ENCODE measurements at regions not wholly inside any gene's neighbourhood (a gene's known extent, or its start where the extent isn't known, plus 50 kb on each side); places are given as distances from the start of the nearest gene placed in this dataset.
"Not testable (repeated sequence)": the region's sequence is repeated elsewhere in the genome, so short reads cannot be mapped to it uniquely, and the experiment has no call there.

- intact Hi-C loops (cut with micrococcal nuclease): no loop called here
Observed at GRCh38 chr13:68982961-68983619, 1124.5 kb upstream of the ATXN8OS start.

GRCh38 chr13:68976287-68976686, 1131.3 kb upstream of the ATXN8OS start:
- intact Hi-C loops (cut with micrococcal nuclease): no loop called here

DNA sequence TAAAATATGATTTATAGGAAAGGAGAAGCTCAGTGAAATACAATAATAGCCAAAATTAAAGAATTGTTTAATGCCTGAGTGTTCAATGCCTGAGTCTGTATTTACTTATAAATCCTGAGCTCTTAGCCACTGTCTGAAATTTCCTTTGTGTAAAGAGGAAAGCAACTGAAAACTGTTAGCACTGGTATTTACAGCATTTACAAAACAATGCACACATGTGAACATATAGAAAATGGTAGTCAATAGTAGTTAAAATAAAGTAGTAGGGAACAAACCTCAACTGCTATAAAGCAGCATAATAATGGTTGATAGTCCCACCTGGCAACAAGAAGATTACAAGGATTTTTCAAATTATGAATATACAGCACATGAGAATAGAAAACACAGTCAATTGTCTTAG, 1137.1 kb upstream of the ATXN8OS start:
- intact Hi-C loops (cut with micrococcal nuclease): no loop called here

GRCh38 chr13:68948586-68948985, 1159.0 kb upstream of the ATXN8OS start:
- intact Hi-C loops (cut with micrococcal nuclease): no loop called here

DNA sequence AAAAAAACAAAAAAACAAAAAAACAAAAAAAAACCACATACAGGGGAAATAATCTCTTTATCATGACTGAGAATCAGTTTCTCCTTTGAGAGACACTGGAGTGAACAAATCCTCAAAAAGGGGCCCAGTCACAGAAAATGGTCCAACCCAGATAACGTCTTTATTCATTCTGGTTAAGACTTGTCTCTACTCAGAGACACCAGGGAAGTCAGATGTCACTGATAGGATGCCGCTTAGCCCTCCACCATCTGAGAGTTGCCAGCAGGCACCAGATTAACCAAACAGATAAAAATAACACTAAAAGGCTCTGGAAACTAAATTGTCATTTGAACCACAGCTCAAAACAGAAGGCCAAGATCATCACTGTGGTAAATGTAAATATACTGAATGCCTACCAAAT, 1163.4 kb upstream of the ATXN8OS start:
- intact Hi-C loops (cut with micrococcal nuclease): no loop called here

DNA sequence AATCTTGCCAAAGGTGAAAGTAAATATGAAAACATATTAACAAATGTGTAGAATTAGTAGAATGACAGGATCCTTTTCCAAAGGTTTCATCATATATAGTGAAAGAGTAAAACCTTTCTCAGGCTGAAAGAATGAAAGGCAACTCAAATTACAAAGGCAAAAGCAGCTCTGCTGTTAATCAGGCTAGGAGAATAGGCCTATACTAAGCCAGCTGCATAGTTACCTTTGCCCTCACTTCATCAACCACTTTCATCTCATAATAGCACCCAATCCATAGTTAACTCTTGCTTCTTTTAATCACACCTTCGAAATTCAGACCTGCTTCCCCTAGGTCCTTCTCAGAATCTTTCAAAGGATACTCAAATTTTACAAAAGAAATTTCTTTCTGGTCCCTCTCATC, 1167.6 kb upstream of the ATXN8OS start:
- intact Hi-C loops (cut with micrococcal nuclease): no loop called here

DNA sequence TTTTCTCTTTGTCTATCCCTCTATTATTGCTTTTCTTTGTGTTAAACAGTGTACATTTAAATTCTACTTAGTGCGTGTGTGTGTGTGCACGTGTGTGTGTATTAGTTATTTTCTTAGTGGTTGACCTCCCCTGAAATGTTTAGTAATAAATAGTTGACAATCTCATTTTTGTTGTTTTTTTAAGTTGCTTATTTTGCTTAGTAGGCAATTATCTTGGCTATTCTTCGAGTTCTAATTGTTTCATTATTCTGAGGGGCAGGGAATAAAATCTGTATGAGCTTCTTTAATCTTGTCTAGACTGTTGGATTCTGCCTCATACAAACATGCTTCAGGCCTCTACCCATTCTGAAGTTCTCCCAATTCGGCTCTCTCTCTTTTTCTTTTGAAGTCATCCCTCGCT, 1169.0 kb upstream of the ATXN8OS start:
- intact Hi-C loops (cut with micrococcal nuclease): no loop called here

- intact Hi-C loops (cut with micrococcal nuclease): no loop called here
Observed at GRCh38 chr13:68929075-68929745, 1178.4 kb upstream of the ATXN8OS start.

DNA sequence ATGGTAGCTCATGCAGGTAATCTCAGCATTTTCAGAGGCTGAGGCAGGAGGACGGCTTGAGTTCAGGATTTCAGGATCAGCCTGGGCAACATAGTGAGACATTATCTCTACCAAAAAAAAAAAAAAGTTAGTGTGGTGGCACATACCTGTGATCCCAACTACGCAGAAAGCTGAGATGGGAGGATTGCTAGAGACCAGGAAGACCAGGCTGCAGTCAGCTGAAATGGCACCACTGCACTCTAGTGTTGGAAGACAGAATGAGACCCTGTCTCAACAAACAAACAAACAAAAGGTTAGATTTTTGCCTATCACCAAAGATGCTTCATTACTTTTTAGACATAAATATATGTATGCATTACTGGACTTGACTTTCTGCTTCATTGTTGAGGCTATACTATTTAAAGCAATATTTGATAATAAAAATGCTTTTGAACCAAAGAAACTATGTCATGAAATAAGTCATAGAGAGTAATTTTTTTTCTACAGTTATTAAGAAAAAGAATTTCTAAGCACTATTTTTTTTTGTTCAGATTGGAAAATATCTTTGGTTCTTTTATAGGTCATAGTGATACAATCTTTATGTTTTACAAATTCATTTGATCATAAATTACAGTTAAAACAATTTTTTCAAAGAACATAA, 1180.1 kb upstream of the ATXN8OS start:
- intact Hi-C loops (cut with micrococcal nuclease): no loop called here

- intact Hi-C loops (cut with micrococcal nuclease): no loop called here
Observed at GRCh38 chr13:68923995-68924394, 1183.6 kb upstream of the ATXN8OS start.

DNA sequence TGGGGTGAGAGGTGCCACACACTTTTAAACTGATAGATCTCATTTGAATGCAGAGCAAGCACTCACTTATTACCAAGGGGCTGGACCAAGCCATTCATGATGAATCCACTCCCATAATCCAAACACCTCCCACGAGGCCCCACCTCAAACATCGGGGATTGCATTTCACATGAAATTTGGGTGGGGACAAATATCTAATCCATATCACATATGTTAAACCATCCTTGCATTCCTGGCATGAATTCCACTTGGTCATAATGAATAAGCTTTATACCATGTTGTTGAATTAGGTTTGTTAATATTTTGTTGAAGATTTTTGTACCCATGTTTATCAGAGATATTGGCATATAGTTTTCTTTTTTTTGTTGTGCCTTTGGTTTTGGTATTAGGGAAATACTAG, 1198.7 kb upstream of the ATXN8OS start:
- intact Hi-C loops (cut with micrococcal nuclease): no loop called here

GRCh38 chr13:68905186-68905585, 1202.4 kb upstream of the ATXN8OS start:
- intact Hi-C loops (cut with micrococcal nuclease): no loop called here

DNA sequence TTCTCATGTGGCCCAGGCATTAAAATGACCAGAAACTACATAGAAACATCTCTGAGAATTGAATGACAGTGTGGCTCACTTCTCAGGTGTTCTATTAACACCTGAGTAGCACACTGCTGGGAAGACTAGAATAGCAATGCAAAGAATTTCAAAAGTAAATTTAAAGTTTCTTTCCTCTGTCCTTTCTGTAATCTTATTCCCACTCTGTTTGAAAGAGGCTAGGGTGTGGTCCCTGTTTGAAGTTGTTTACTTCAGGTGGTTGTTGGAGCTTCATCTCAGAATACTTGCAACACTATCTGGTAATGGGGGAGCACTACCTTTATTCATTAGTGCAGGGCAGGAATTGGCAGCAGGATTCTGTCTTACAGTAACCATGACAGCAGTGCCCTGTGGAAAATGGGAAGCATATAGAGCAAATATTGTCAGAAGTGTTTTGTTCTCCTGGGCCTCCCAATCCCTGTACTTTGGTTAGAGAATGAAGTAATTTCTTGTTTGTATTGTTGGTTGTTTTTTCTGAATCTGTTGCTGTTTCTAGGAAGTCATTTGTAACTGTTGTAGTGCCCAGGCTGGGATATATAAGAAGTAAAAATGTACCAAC, 1210.2 kb upstream of the ATXN8OS start:
- intact Hi-C loops (cut with micrococcal nuclease): no loop called here

- intact Hi-C loops (cut with micrococcal nuclease): no loop called here
Observed at GRCh38 chr13:68895696-68896095, 1211.9 kb upstream of the ATXN8OS start.

GRCh38 chr13:68893721-68894120, 1213.9 kb upstream of the ATXN8OS start:
- intact Hi-C loops (cut with micrococcal nuclease): not testable (repeated sequence)

DNA sequence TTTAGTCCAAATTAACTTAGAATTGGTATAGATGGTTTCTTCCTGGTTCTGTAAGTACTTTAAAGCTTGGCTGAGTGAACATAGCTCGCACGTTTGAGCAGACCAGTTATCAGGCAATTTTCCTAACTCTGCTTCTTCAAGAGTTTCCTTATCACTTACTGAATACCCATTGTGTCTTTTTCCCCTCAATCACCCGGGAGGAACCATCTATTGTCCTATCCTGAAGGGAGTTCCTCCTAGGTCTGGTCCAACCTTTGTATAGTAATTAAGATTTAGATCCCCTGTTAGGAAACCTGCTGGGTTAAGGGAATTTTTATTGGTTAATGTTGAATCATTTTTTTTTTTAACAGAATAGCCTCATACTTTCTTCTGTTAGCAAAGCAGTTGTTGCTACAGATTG, 1215.0 kb upstream of the ATXN8OS start:
- intact Hi-C loops (cut with micrococcal nuclease): not testable (repeated sequence)

- intact Hi-C loops (cut with micrococcal nuclease): not testable (repeated sequence)
Observed at GRCh38 chr13:68890101-68890500, 1217.5 kb upstream of the ATXN8OS start.

GRCh38 chr13:68888832-68889231, 1218.8 kb upstream of the ATXN8OS start:
- intact Hi-C loops (cut with micrococcal nuclease): no loop called here

DNA sequence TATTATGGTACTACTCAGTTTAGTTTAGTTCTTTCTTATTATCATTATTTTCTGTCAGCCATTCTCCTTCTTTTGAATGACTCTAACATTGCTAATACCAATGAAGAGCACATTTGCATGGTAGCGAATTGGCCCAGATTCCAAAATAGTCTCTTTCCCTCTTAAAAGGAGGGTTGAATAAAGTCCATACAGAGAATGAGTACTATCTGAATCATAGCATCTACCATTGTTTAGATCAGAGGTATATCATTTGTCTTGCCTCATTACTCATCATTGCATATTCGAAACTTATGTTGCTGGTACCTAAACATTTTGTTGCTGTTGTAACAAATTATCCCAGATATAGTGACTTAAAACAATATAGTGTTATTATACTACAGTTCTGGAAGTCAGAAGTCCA, 1235.3 kb upstream of the ATXN8OS start:
- intact Hi-C loops (cut with micrococcal nuclease): no loop called here

DNA sequence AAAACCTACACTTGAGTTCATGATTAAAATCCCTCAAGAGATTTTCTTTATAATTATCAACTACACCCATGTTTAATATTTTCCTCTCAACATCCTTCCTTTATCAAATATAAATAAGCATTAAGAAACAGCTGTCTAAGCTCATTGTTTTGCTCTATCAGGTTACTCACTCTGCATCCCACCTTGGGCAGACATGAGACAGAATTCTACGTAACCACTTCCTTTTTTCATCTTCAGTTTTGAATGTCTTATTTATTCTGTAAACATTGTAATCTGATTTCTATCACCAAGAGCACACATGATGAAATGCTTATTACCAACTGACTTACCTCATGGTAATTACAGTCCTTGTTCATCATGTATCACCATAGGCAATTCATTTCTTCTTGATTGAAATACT, 1256.6 kb upstream of the ATXN8OS start:
- intact Hi-C loops (cut with micrococcal nuclease): no loop called here

- intact Hi-C loops (cut with micrococcal nuclease): no loop called here
Observed at GRCh38 chr13:68850160-68850559, 1257.5 kb upstream of the ATXN8OS start.

DNA sequence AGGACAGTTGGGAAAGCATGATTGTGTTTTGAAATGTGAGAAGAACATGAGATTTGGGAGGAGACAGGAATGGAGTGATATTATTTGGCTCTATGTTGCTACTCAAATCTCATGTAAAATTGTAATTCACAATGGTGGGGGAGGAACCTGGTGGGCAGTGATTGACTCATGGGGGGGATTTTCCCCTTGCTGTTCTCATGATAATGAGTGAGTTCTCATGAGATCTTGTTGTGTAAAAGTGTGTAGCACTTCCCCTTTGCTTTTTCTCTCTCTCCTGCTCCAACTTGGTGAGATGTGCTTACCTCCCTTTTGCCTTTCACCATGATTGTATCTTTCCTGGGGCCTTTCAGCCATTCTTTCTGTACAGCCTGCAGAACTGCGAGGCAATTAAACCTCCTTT, 1261.0 kb upstream of the ATXN8OS start:
- intact Hi-C loops (cut with micrococcal nuclease): no loop called here
